A172 (cell line): ENCODE measurements at regions not wholly inside any gene's neighbourhood (a gene's known extent, or its start where the extent isn't known, plus 50 kb on each side); places are given as distances from the start of the nearest gene placed in this dataset.
A peak's percentile ranks its signal among the peaks of the same experiment; 100 is the strongest.
"Not testable (repeated sequence)": the region's sequence is repeated elsewhere in the genome, so short reads cannot be mapped to it uniquely, and the experiment has no call there.

Source experiments
- DNase-seq: peaks from one replicate; pipeline ENCODE4 v3.0.0-alpha.2; 2015; ENCODE audit warnings: low spot score

DNA sequence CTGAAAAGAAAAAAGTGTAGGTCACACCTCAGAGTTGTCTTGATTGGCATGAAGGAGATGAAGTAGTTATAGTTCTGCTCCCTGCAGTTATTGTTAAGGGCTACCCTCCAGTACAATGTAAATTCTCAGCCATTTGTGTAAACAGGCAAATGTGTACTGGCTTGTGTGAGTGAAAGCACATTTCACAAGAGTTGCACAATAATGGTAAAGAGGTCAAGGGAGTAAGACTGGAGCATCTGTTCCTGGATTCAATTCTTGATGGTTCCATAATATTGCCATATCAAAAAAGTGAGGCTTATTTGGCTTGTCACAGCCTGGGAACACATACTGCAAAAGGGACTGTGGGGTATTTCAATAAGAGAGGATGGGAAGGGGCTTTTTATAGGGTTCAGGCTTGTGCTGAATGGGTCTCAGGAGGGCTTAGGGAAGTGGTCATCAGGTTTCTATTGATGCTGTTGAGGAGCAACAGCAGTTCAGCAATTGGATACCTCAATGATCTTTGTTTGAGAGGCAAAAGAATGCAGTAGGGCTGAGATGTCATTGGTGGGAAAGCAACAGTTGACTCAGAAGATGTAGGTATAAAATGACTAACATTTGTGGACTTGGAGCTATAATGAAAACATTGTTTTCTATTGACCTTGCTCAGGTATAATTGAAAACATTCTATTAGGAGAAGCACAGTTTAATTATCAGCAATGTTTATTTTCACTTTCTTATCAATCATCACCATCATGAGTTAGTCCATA, 402.6 kb downstream of the BCKDHB start:
- DNase-seq, result no peak

DNA sequence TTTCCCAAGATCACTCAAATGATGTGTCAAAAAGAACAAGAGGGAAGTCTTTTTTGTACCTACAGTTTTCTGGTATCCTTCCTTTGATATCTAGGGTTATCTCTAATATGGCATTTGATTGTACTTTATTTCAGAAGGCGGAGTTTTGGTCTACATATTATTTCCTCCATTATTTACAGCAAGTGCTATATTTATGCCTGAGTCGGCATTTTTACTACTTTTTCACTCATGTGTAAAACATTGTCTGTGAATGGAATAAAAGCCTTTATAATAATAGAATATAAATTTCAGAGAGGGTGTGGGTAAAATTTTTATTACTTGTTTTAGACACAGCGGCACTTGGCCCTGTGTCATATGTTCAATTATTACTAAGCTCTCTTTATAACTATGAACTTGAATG, 398.4 kb downstream of the BCKDHB start:
- no peak for DNase-seq

GRCh38 chr6:80503660-80504059, 397.2 kb downstream of the BCKDHB start:
- DNase-seq, result no peak

- no peak for DNase-seq
Observed at GRCh38 chr6:80502871-80503270, 396.4 kb downstream of the BCKDHB start.

DNA sequence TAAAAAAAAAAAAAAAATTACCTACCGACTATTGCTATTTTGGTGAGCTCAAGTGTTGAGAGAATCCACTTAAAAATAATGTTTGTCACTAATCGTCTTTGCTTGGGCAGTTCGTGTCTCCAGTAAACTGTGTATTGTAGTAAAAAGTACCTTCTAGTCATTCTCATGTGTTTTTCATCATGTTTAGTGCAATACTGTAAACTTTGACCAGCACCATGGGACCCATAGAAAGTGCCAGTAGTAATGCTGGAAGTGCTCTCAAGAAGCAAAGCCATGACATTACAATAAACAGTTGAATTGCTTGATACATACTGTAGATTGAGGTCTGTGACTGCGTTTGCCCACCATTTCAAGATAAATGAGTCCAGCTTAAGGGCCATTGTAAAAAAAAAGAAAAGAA, 395.2 kb downstream of the BCKDHB start:
- DNase-seq, result no peak

DNA sequence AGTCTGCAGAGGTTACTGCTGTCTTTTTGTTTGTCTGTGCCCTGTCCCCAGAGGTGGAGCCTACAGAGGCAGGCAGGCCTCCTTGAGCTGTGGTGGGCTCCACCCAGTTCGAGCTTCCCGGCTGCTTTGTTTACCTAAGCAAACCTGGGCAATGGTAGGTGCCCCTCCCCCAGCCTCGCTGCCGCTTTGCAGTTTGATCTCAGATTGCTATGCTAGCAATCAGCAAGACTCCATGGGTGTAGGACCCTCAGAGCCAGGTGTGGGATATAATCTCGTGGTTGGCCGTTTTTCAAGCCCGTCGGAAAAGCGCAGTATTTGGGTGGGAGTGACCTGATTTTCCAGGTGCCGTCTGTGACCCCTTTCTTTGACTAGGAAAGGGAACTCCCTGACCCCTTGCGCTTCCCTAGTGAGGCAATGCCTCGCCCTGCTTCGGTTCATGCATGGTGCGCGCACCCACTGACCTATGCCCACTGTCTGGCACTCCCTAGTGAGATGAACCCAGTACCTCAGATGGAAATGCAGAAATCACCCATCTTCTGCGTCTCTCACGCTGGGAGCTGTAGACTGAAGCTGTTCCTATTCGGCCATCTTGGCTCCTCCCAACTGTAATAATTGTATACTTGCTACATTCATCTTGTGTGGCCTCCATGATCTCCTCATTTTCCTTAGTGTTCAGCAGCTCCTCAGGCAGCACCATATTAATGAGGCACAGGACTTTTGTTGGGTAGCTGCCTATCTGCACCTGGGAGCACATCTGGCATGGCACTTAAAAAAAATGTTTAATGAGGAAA, 391.4 kb downstream of the BCKDHB start:
- DNase-seq, result not testable (repeated sequence)

DNA sequence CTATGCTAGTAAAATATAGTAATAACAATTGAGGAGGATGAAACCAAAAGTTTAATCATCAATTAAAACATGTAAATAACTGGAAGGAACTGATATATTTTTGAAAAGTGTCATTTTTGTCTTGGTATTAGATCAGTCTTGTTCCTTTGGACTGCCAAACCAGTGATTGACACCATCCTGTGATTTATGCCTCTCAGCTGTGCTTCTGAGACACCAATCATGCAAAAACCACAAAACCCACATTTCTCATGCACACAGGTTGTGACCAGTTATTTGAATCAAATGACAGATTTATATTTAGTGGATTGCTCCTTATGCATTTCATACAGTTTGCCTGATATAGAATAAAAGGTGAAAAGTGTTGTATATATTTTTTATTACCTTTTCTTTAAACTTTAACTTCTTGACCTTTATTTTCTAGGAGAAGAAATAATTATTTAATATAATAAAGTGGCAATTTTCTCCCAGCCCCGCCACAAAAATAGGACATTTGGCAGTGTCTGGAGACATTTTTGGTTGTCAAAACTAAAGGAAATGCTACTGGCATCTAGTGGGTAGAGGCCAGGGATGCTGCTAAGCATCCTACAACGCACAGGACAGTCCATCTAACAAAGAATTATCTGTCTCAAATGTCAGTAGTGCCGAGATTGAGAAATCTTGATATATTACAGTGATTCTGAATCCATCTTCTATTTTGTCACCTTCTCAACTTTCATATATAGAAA, 383.6 kb downstream of the BCKDHB start:
- no peak for DNase-seq

DNA sequence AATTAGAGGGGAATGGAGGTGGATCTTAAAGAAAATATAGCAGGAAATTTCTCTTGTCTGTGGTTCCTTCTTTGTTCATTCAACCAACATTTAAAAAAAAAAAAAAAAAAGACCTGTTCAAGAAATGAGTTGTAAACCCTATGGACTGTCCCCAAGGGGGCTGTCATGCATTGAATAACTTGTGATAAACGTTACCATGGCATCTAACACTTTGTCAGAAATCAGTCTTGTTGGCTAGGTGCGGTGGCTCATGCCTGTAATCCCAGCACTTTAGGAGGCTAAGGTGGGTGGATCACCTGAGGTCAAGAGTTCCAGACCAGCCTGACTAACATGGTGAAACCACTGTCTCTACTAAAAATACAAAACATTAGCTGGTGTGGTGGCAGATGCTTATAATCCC, 381.7 kb downstream of the BCKDHB start:
- DNase-seq, result no peak

DNA sequence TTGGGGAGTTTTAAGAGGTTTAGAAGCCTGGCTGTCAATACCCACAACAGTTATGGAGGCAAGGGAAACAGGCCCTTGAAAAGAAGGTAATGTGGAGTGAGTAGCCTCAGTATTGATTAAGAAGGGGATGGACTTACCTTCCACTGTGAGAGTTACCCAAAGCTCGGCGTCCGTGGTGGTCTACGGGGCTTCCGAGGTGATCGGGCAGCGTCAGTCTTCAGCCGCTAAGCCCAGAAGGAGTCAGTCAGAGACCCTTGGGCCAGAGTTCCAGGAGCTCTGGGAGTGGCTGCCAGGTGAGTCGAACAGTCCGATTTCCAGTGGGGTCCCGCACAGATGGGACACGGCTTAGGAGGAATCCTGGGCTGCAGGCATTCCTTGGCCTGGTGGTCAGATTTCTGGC, 379.0 kb downstream of the BCKDHB start:
- not testable (repeated sequence) for DNase-seq

DNA sequence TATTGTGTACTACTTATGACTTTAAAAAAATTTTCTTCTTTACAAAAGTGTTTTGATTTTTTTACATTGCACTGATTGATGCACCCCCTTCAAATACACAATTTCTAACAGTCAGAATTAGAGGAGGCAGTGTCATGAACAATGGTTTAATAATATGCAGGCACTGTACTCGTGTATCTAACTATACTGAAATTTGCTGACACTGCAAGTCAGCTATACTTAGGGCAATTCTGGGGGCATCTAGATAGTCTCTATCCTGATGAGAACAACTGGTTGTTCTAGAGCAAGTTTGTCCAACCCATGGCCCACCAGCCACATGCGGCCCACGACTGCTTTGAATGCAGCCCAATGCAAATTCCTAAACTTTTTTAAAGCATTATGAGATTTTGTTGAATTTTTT, 375.6 kb downstream of the BCKDHB start:
- DNase-seq, result no peak

DNA sequence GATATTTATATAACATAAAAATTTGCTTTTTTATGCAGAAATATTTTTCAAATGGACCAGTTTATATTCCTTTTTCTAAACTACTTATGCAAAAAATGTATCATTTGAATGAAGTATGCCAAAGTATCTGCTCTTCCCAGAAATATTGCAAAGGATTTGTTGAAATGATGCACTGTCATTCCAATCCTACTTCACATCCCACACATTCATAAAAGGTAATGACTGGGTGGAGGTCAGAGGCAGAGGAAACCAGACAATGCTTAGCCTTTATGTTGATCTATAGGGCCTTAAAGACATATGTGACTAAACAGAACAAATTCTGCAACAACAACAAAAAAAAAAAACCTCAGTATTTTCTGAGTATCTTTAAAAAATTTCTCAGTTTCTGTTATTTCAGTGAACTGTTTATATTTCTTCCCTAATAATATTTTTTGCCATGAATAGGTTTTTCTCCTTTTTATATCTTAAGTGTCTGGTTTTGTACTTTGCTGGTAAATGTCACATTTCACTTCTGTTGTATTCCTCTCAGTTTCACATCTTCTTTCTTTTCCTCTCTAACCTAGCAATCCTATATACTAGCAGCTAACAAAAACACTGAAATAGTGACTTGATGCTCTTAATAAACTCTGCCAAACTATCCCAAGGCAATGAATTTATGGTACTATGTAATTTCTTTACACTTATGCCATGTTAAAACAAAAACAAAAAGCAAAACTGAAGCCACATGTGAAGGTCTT, 374.1 kb downstream of the BCKDHB start:
- DNase-seq, result no peak

GRCh38 chr6:80478030-80478429, 371.6 kb downstream of the BCKDHB start:
- DNase-seq, result no peak

GRCh38 chr6:80477591-80477990, 371.1 kb downstream of the BCKDHB start:
- peak; percentile 6 for DNase-seq

GRCh38 chr6:80472271-80472670, 365.8 kb downstream of the BCKDHB start:
- DNase-seq, result no peak

DNA sequence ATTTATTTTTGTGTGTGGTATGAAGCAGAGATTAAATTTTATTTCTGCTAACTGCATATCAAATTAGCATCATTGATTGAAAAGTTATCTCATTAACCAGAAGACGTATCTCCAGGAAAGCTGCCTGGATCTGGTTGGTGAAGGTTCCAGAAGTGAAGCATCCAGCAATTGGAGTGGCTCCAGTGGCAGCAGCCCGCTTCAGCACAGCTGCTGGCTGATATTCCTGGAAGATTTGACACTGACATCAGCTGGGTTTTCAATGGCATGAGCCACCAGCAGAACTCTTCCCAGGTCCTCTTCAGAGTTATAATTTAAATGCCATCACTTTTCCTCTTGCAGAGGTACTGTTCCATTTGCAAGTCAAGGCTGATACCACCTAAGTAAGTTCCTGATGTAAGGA, 363.5 kb downstream of the BCKDHB start:
- no peak for DNase-seq

DNA sequence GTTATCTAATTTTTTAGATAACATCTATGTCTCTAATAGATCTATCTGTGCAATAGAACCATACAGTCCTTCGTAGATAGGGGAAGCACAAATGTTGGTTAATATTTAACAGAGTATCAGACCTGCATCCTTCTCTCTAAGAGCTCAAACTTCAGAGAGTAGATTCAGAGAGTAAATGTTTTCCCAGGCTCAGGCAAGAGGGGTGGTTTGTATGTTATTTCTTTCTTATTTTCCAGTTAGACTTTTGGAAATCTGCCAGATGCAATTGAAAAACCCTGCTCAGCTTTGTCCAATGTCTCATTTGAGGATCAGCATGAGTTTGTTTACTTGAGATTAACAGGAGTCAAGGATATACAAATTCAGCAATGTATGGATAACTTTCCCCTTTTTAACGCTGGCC, 361.9 kb downstream of the BCKDHB start:
- no peak for DNase-seq

DNA sequence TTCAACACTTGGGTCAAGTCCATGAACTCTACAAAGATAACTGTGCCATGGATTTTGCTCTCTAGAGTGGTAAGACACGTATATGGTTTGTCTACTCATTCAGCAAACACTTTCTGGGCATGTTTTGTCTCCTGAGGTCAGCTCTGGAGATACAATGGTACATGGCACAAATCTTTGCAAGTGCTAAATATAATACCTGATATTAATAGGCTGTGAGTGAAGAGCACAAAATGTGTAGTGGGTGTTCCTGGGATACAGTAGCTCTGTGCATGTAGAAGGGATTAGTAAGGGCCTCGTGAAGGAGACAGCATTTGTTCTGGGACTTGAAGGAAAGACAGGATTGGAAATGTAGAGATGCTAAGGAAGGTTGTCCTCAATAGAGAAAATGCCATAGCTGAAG, 360.9 kb downstream of the BCKDHB start:
- DNase-seq, result no peak

- no peak for DNase-seq
Observed at GRCh38 chr6:80466981-80467380, 360.5 kb downstream of the BCKDHB start.

DNA sequence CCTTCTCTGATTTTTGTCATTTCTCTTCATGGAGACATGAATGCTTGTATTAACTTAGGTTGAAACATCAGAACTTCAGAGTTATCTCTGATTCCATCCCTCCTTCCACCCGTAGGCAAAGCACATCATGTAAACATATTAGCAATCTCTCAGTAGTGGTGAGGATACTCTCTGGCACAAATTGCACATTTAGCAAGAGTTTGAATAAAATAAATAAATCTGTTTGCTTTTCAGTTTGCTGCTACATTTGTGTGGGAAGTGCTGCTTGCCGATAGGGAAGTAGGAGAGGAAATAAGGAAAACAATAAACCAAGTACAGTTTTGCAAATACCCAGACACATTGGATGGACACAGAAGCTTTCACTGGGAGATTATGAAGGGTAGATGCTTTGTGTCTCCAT, 359.0 kb downstream of the BCKDHB start:
- no peak for DNase-seq

GRCh38 chr6:80464901-80465300, 358.4 kb downstream of the BCKDHB start:
- DNase-seq, result no peak

GRCh38 chr6:80463197-80463596, 356.7 kb downstream of the BCKDHB start:
- no peak for DNase-seq

GRCh38 chr6:80460257-80460865, 353.9 kb downstream of the BCKDHB start:
- no peak for DNase-seq
